GM19452 (cell line): ENCODE measurements at regions not wholly inside any gene's neighbourhood (a gene's known extent, or its start where the extent isn't known, plus 50 kb on each side); places are given as distances from the start of the nearest gene placed in this dataset.
"Not testable (repeated sequence)": the region's sequence is repeated elsewhere in the genome, so short reads cannot be mapped to it uniquely, and the experiment has no call there.

ENCODE experiments used
- ATAC-seq: cut with Tn5 transposase; IDR thresholded peaks from one replicate; pipeline ENCODE4 v1.9.1; 2021; ENCODE audit not compliant: unreplicated experiment

DNA sequence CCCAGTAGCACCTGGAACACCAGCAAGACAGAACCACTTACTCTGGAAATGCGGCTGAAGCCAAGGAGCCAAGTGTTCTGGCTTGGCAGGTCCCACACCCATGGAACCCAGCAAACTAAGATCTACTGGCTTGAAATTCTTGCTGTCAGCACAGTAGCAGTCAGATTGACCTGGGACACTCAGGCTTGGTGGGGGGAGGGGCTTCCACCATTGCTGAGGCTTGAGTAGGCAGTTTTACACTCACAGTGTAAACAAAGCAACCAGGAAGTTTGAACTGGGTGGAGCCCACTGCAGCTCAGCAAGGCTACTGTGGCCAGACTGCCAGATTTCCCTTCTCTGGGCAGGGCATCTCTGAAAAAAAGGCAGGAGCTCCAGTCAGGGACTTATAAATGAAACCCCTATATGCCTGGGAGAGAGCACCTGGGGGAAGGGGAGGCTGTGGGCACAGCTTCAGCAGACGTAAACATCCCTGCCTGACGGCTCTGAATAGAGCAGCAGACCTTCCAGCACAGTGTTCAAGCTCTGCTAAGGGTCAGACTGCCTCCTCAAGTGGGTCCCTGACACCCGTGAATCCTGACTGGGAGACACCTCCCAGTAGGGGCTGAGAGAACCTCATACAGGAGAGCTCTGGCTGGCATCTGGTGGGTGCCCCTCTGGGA, 121.2 kb downstream of the MTERF1 start:
- no peak for ATAC-seq

DNA sequence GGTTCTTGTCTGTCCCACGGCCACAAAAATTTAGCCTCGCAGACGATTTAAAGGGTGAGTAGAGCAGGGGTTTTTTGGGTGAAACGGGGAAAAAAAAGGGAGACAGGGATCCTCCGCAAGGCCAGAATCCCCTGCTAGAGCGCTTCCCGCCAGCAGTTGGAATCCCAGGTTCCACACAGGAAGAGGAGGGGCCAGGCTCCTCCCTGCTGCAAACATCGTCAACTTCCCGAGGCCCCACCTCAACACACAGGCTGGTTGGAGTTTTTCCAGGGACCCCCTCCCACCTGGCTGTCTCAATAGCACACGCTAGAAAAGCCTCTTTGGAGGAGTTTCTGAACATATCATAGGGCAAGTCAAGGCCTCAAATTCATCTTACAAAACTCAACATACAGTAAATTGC, 112.7 kb downstream of the MTERF1 start:
- no peak for ATAC-seq

DNA sequence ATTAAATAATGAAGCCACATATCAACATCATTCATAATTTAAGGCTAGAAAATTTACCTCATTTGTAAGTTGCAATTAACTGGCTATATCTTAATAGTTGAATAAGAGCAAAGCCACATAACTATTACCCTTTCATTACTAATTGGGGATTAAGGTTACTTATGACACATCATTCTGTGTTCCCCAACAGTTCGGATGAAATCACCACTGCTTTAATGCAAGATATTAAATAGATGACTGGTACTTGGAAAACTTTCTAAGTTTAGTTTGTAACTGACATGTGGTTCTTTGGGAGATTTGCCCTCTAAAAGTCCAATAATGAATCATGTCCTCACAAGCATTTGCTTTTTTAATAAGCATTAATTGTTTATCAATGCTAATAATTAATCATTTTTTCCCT, 109.1 kb downstream of the MTERF1 start:
- no peak for ATAC-seq

DNA sequence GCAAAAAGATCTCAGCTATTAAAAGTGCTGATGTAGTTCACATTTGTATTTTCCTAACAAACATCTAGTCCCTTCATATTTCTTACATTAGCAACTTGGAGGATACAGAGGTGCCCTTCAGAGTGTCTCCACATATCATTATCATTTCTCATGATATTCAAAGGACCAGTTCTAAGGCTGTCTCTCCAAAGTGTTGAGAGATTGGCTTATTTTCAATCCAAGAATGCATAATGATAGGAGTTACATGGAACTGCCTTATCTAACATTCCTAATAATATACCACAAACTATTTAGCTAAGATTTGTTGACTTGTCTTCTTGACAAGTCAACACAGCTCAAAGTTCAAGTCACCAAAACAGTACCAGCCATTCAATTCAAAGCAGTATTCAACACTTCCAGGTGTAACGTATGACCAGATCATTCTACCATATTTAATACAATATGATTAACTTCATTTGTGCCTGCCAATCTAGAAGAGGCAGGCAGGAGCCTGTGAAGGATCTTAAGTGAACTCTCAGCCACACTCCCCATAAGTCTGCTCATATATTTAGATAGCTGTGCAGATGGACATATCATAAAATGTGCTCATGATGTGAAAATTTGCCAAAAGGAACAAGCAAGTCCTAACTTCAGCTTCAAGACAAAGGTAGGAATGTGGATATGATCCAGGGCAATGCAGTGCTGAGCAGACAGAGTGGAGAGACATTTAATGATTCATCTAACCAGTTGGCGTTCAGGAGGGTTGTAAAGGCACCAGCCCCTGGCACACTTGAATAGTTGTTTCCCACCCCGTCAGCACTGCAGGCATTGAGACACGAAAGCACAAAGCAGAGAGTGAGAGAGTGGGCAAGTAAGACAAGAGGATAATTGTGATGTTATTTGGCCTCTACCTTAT, 108.3 kb downstream of the MTERF1 start:
- no peak for ATAC-seq

DNA sequence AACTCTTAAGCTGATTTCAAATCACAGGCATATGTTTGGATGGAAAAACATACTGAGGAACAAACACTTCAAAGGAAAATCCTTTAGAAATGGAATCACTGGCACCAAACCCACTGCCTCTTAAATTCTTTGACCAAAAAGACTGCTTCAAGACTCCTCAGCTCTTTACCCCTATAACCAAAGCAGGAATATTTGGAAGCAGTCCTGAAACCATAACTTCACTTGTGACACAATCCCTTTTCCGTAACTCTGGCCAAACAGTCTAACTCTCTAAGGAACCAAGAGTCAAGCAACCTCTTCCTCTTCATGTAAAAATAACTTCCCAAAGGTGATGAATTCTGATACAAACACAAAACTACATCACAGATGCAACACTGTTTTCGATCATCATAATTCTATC, 104.3 kb downstream of the MTERF1 start:
- ATAC-seq: no peak

DNA sequence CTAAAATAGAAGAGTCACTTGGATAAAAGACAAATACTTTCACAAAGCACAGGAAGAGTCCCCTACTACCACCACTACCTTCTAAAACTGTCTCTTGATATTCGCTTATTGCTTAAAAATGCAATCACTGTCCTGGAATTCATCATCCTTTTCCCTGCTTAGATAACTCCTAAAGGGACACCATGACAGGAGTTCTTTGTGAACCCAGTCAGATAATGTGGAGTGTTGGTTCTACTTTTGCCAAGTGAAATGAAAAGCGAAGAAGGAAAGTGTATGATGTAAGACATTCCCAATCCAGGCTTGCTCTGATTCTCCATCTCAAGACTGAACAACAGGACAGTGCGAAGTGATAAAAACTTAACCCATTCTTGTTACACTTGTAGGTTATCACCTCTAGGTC, 103.0 kb downstream of the MTERF1 start:
- no peak for ATAC-seq

DNA sequence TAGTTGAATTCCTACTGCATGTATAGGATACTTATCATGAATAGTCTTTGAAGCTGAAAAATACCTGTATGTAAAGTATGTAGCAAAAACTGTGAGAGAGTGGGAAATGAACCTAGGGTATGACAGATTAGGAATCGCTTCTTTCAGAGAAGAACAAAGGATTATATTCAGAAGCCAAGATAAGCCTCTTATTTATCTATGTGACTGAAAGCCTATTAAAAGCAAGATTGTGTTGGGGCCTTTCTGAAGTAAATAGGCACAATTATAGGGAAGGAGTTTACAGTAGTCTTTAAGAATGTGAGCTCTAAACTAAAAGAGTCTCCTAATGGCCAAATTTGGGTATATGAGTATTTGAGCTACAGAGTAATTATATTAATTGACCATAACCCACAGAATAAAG, 102.1 kb downstream of the MTERF1 start:
- ATAC-seq: no peak

DNA sequence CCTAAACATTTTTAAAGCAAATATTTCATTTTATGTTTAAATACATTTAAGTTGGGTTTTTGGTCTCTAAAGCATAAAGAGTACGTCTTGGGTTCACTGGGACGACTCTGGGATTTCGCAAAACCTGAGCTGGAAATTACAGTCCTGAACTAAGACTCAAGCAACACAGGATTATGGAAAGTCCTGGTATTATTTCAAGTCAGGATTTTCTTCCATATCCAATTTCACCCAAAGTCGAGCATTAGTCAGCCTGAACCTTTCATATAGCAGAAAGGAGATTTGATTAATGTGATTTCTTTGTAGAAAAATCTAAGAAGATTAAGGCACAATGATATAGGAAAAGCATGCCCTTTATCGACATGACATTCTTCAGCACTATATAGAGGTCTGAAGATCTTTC, 100.0 kb downstream of the MTERF1 start:
- ATAC-seq: no peak

DNA sequence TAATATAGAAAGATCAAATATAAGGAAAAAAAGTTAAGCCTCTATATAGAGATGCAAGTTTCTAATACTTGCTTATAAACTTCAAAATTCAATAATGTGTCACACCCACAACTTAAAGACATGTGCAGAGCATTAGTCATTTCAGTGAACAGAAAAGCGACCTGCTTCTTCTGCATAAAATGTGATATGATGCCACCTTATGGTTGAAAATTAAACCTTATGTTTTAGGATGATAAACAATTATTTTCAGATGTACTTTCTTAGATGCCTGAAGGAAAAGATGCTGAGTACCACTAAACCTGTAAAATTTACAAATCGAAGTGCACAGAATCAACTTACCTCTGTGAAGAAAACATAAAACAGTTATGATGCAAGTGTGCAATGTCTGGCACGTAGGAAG, 96.0 kb downstream of the MTERF1 start:
- ATAC-seq: no peak

DNA sequence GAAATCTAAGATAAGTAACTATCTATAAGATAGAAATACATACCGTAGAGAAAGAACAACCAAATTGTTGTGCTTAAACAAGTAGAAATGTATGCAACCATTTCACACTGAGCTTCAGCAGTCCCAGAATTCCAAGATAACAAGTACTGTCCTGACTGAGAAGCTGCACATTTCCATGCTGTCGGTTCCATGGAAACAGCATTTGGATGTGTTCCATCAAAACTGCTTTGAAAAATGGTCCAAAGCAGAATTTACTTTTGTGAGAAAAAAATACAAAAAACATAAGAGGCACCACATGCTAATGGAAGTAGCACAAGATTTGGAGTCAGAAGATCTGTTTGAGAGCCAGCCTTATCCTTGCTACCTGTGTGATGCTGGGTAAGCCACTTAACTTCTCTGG, 92.6 kb downstream of the MTERF1 start:
- ATAC-seq: no peak

DNA sequence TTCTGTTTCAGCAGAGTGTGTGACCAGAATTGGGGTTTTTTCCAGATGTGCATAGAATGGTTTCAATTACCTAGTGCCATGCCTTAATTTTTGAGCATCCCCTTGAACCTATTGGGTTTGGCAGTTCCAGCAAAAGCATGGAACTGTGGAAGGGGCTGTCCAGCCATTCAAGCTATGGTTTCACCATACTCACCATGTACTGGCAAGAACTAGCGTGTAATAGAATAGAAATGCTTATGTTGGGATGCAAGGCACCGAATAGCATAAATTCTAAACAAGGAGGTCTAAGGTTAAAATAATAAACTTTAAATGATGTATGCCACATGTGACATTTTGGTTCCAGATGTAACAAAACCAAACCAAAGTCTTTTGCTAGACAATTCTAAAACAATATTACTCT, 91.4 kb downstream of the MTERF1 start:
- no peak for ATAC-seq

DNA sequence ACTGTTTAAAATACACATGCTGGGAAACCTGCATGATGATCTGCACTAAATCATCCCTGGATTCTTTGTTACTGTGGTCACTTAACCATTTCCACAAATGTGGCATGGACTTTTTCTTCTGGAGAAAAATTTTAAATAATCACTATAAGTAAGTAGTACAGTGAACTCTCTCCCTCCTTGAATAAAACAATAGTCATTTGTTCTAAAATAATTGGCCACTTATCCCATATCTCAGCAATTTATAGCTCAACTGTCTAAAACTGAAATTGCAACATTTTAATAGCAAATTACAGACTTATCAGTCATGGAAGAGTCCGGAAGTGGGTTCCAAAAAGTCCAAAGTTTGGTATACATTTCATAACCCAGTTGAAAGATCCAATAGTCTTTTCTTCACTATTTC, 90.9 kb downstream of the MTERF1 start:
- ATAC-seq: no peak

DNA sequence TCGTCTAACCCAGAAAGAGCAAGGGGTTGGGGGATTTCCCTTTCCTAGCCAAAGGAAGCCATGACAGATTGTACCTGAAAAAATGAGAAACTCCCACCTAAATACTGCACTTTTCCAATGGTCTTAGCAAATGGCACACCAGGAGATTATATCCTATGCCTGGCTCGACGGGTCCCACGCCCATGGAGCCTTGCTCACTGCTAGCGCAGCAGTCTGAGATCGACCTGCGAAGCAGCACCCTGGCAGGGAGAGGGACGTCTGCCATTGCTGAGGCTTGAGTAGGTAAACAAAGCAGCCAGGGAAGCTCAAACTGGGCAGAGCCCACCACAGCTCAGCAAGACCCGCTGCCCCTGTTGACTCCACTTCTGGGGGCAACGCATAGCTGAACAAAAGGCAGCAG, 89.9 kb downstream of the MTERF1 start:
- not testable (repeated sequence) for ATAC-seq

DNA sequence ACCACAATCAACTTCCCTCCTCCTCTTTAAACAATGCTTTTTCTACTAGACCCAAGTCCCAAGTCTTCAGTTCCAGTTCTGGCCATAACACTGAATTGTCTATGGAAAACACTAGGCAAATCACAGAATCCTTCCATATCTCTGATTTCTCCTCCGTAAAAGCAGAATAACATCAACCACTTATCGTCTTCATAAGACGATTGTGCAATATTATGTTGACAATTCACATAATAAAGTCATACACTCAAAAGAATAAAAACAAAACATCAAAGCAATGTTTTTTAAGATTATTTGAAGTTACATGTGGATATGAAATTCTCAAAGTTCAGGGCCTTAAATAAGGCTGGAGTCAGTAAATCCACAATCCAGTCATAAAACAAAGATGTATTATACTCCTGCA, 84.4 kb downstream of the MTERF1 start:
- ATAC-seq: no peak

DNA sequence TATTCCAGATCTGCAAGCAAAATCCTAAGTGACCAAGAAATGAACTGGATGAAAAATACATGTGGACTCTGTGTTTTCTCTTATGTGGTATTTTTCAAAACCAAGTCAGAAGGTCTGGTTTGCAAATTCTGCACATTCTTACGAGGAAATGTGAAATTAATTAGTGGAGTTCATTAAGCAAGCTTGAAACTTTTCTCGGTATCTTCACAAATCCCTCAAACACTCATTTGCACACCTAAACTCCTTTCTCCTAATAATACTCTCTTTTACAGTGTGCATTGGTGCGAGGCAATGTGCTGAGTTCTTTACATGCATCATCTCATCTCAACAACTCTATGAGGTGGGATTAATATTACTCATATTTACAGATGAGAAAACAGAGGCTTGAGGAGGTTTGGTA, 82.1 kb downstream of the MTERF1 start:
- no peak for ATAC-seq

DNA sequence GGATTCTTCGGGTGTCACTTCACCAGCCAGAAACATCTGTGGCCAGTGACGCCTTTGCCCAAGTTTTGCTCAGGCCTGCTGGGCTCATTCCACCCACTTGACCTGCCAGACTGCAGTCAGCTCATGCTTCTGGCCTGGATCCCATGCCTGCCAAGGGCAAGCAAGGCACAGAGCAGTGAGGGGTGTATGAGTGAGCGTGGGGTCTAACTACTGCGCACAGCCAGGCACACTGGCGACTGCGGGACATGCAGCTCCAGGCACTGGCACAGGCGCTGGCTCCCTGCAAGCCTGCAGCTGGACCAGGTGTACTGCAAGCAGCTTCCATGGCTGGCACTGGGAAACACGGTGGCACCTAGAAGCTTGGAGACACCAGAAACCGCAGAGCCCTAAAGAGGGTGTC, 80.1 kb downstream of the MTERF1 start:
- no peak for ATAC-seq

DNA sequence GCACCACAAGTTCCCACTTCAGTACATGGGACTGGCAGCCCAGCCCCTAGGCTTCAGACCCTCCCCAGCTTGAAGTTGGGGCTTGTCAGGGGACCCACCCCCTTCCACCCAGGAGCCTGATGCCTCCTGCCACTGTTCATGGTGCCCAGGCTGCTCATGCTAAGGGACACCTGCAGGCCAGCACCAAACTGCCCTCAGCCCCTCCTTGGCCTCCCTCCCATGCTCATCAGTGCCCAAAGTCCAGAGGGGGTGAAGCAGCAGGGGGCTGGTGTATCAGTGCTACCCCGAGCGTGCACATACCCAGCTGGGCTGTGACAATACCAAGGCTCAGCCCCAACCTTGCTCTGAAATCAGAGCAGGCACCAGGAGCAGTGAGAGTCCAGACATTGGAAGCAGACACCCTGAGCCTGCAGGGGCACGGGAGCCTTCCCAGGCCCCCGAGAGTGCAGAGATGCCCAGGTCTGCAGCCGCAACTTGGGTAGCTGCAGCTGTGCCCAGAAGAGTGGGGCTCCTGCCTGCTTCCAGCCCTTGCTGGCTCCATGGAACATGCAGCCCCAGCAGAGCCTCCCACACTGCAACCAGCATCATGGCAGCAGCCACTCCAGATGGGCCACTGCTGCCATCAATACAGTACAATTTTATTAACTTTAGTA, 79.0 kb downstream of the MTERF1 start:
- ATAC-seq: no peak

DNA sequence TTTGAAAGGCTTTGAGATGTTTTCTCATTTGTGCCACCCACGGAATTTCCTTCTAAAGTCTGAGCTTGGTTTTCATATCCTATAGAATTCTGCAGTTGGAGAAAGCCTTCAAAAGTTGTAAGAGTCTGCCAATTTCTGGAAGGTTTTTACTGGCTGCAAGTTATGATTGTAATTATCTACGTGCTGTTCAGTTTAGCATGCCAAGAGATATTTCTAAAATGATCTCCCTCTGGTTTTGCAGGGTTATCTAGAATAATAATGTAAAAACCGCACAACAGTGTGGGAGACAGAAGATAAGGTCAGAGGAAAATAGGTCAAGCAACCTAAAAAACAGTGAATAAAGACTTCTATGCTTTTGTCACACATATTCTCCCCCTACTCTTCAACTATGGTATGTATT, 69.3 kb downstream of the MTERF1 start:
- ATAC-seq: no peak

DNA sequence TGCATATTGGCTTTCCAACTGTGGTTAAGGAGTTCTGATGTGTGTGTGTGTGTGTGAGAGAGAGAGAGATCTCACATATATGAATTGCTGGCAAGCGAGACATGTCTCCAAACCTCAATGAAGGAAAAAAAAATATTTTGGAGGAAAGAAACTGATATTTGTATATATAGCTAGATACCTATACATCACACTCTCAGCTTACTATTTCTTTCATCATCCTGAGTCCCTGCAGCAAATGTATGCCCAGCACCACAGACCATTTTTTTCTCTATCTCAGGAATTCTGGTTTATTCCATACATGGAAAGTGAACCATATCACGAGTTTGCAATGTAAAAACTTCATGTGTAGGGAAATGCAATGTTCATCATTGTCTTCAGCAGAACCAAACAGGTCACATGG, 68.9 kb downstream of the MTERF1 start:
- no peak for ATAC-seq

DNA sequence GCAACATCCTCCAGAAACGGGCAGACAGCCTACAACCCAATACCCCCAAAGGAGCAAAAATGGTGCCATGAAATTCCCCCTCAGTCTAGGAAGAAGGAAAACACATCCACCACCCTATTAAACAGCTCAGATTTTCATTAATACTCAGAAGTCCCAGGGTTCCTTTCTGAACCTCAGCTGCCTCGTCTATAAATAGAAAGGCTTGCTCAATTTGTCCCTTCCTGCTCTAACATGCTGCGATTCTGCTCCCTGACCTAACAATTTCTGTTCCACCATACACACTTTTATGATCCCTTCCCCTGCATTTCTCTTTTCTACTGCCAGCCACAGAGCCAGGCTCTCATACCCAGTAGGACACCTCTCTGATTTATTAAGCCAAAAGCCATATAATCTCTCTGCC, 68.1 kb downstream of the MTERF1 start:
- ATAC-seq: no peak

DNA sequence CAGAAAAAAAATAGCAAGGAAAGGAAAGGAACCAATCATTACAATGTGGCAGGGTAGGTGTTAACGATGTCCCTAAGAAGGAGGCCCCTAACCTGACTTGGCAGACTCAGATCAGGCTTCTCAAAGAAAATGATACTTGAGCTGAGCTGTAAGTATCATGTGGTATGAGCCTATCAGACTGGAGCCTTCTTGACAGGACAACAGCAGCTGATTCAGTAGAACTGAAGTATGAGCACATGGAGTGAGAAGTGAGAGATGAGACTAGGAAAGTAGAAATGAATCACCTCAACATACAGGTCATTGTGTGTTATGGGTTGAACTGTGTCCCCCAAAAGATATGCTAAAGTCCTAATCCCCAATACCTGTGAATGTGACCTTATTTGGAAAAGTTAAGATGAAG, 66.3 kb downstream of the MTERF1 start:
- ATAC-seq: peak; percentile 49
